Neuronal stem cell (in vitro differentiated cells): ENCODE measurements at regions not wholly inside any gene's neighbourhood (a gene's known extent, or its start where the extent isn't known, plus 50 kb on each side); places are given as distances from the start of the nearest gene placed in this dataset.

ENCODE experiments used
- DNase-seq: peaks from one replicate; pipeline ENCODE4 v3.0.0-alpha.2; 2013; ENCODE audit warnings: low spot score
- H2AFZ ChIP-seq: one replicate; pipeline ENCODE4 v1.6.1; 2013; ENCODE audit warnings: mild to moderate bottlenecking, low read length, inconsistent platforms
- H2AK5ac ChIP-seq: 2 replicates; pipeline ENCODE4 v1.6.1; 2013; ENCODE audit warnings: low read depth, mild to moderate bottlenecking, inconsistent platforms, low read length, moderate library complexity, mixed read lengths
- H2BK120ac ChIP-seq: 2 replicates; pipeline ENCODE4 v1.6.1; 2013; ENCODE audit warnings: low read depth, mild to moderate bottlenecking, inconsistent platforms, low read length, moderate library complexity, mixed read lengths
- H2BK12ac ChIP-seq: one replicate; pipeline ENCODE4 v1.6.1; 2013; ENCODE audit warnings: low read length, inconsistent platforms
- H2BK15ac ChIP-seq: 2 replicates; pipeline ENCODE4 v1.6.1; 2013; ENCODE audit warnings: mild to moderate bottlenecking, low read length, inconsistent platforms, mixed read lengths
- H2BK5ac ChIP-seq: one replicate; pipeline ENCODE4 v1.6.1; 2013; ENCODE audit warnings: inconsistent platforms, mild to moderate bottlenecking, low read length, moderate library complexity
- H3K14ac ChIP-seq: one replicate; pipeline ENCODE4 v1.6.1; 2013; ENCODE audit warnings: low read length, inconsistent platforms
- H3K18ac ChIP-seq: 2 replicates; pipeline ENCODE4 v1.6.1; 2013; ENCODE audit warnings: low read length, inconsistent platforms
- H3K23ac ChIP-seq: 2 replicates; pipeline ENCODE4 v1.6.1; 2013; ENCODE audit warnings: low read depth, mild to moderate bottlenecking, mixed read lengths, low read length, inconsistent platforms; ENCODE audit not compliant: poor library complexity
- H3K27ac ChIP-seq: replicated peaks from 3 replicates; pipeline ENCODE4 v1.5.1; 2013; ENCODE audit warnings: low read length, inconsistent platforms
- H3K27me3 ChIP-seq, 3 experiments: 2 replicates each; pipeline ENCODE4 v1.6.1; 2013; ENCODE audit warnings: low read length in 3 of 3, mild to moderate bottlenecking in 2 of 3, inconsistent platforms in 1 of 3, low read depth in 1 of 3, mixed read lengths in 1 of 3, moderate library complexity in 1 of 3; ENCODE audit not compliant: control insufficient read depth in 3 of 3, insufficient read depth in 3 of 3
- H3K36me3 ChIP-seq, 2 donors: replicated peaks in 1 of 2; 2 replicates each; pipeline ENCODE4 v1.6.1; 2013; ENCODE audit warnings: low read length in 2 of 2; ENCODE audit not compliant: control insufficient read depth in 2 of 2, insufficient read depth in 2 of 2
- H3K4ac ChIP-seq: 2 replicates; pipeline ENCODE4 v1.6.1; 2013; ENCODE audit warnings: inconsistent platforms, mild to moderate bottlenecking, low read length, moderate library complexity
- H3K4me1 ChIP-seq, 2 donors: 1 replicate in 1 of 2; 2 replicates in 1 of 2; pipeline ENCODE4 v1.6.1; 2013; ENCODE audit warnings: low read length in 2 of 2, low read depth in 1 of 2; ENCODE audit not compliant: control insufficient read depth in 2 of 2, insufficient read depth in 1 of 2
- H3K4me2 ChIP-seq: one replicate; pipeline ENCODE4 v1.6.1; 2013; ENCODE audit warnings: mild to moderate bottlenecking, low read length, inconsistent platforms; ENCODE audit not compliant: insufficient read depth, poor library complexity, severe bottlenecking
- H3K4me3 ChIP-seq, 2 donors: 2 replicates each; pipeline ENCODE4 v1.5.1; 2013; ENCODE audit warnings: low read length in 2 of 2, mild to moderate bottlenecking in 2 of 2, inconsistent platforms in 1 of 2, moderate library complexity in 1 of 2
- H3K79me1 ChIP-seq: one replicate; pipeline ENCODE4 v1.6.1; 2013; ENCODE audit warnings: low read depth, mild to moderate bottlenecking, inconsistent platforms, low read length, moderate library complexity
- H3K9ac ChIP-seq: one replicate; pipeline ENCODE4 v1.6.1; 2013; ENCODE audit warnings: mild to moderate bottlenecking, low read depth, low read length, inconsistent platforms; ENCODE audit not compliant: poor library complexity
- H3K9me3 ChIP-seq, 2 donors: replicated peaks in 1 of 2; 2 replicates each; pipeline versions ENCODE3 to v1.6.1; 2013; ENCODE audit warnings: low read length in 2 of 2, mild to moderate bottlenecking in 2 of 2, inconsistent platforms in 1 of 2, low read depth in 1 of 2, mixed read lengths in 1 of 2, moderate library complexity in 1 of 2; ENCODE audit not compliant: control insufficient read depth in 2 of 2, insufficient read depth in 1 of 2
- H4K8ac ChIP-seq: one replicate; pipeline ENCODE4 v1.6.1; 2013; ENCODE audit warnings: low read depth, mild to moderate bottlenecking, inconsistent platforms, low read length, moderate library complexity
- H4K91ac ChIP-seq: one replicate; pipeline ENCODE4 v1.6.1; 2013; ENCODE audit warnings: low read length, low read depth, mild to moderate bottlenecking, inconsistent platforms; ENCODE audit not compliant: poor library complexity
- WGBS, 2 donors: extraction: QIAGEN DNeasy Blood & Tissue Kit; methylation state at CpG; one replicate each; pipeline ENCODE4 v1.1.7; 2013; ENCODE audit warnings: missing lambda C conversion rate in 2 of 2, mixed read lengths in 1 of 2; ENCODE audit not compliant: insufficient read length in 2 of 2, insufficient replicate concordance in 1 of 2; ENCODE audit errors: extremely low coverage in 2 of 2; 5-methylcytosine and 5-hydroxymethylcytosine counted together

- H2AK5ac ChIP-seq: no peak overlapping the region
- H2BK5ac ChIP-seq: no peak overlapping the region
- no peak overlapping the region for H3K18ac ChIP-seq
- no peak overlapping the region for H2AFZ ChIP-seq
- H2BK120ac ChIP-seq: no peak overlapping the region
- H3K14ac ChIP-seq: no peak overlapping the region
- peaks cover 2% of the 10 kb centered on the region in 2 donors for H3K4me1 ChIP-seq
- H3K79me1 ChIP-seq: peaks cover 2% of the 10 kb centered on the region
- no peak overlapping the region for H3K23ac ChIP-seq
- no CpG with 5 or more reads among the region's 4 CpGs for WGBS, 2 donors
- H4K8ac ChIP-seq: no peak overlapping the region
- no peak for DNase-seq
- no peak overlapping the region for H3K4me2 ChIP-seq
- H2BK12ac ChIP-seq: no peak overlapping the region
- no peak overlapping the region for H4K91ac ChIP-seq
- no peaks in the 10 kb centered on the region for H3K27me3 ChIP-seq
- no peak overlapping the region for H3K27ac ChIP-seq
- no peak overlapping the region for H3K4ac ChIP-seq
- H3K36me3 ChIP-seq: peaks cover 0 to 7% of the 10 kb centered on the region in 2 donors
- no peaks in the 10 kb centered on the region for H3K9me3 ChIP-seq
- no peak overlapping the region for H2BK15ac ChIP-seq
- no peak overlapping the region for H3K9ac ChIP-seq
- H3K4me3 ChIP-seq: no peak overlapping the region
Observed at GRCh38 chr19:34314437-34315313, 50.3 kb upstream of the GPI start.
